Endothelial cell of umbilical vein (primary cell): ENCODE measurements at regions not wholly inside any gene's neighbourhood (a gene's known extent, or its start where the extent isn't known, plus 50 kb on each side); places are given as distances from the start of the nearest gene placed in this dataset.

ENCODE experiments used
- BruUV-seq: library from RNA; stranded (reverse); fragments of 400-500 nt; replicated peaks from 2 replicates; lab custom pipeline; 2021; lab: Mats Ljungman, UMichigan
- CTCF ChIA-PET: fragments of 300-600, 350-600 bp; sonication (Branson Sonifier 250); formaldehyde crosslinking; loops from one replicate; lab custom pipeline; 2021; ENCODE audit warnings: antibody characterized with exemption, inconsistent platforms; lab: Charles Lee
- POLR2A ChIA-PET: fragments of 300-600, 350-600 bp; sonication (Branson Sonifier 250); formaldehyde crosslinking; loops from one replicate; lab custom pipeline; 2021; ENCODE audit warnings: antibody characterized with exemption, inconsistent platforms; lab: Charles Lee
- DNase-seq: peaks from one replicate; pipeline ENCODE4 v3.0.0-alpha.2; 2011; ENCODE audit warnings: low read depth, low spot score
- FAIRE-seq: peaks from 2 replicates; lab custom pipeline; 2011; peaks lifted over from hg19 to GRCh38; lab: Jason Lieb, UNC
- H2AFZ ChIP-seq: 2 replicates; pipeline ENCODE4 v1.6.0; 2012; ENCODE audit warnings: low read depth, low read length, control low read depth, inconsistent platforms
- H3K27ac ChIP-seq: 2 replicates; pipeline ENCODE4 v1.5.1; 2011; ENCODE audit warnings: low read depth, mild to moderate bottlenecking, control low read depth, low read length, moderate library complexity; ENCODE audit not compliant: insufficient read depth
- H3K27me3 ChIP-seq, 2 experiments: 2 replicates each; pipeline versions ENCODE4 v1.6.0 to v1.6.1; 2011; ENCODE audit warnings: low read length in 2 of 2, mixed read lengths in 1 of 2; ENCODE audit not compliant: control insufficient read depth in 2 of 2, insufficient read depth in 2 of 2
- H3K36me3 ChIP-seq, 2 experiments: 2 replicates in 1 of 2; 3 replicates in 1 of 2; pipeline ENCODE4 v1.5.1; 2011; ENCODE audit warnings: low read length in 2 of 2, mild to moderate bottlenecking in 1 of 2, moderate library complexity in 1 of 2; ENCODE audit not compliant: control insufficient read depth in 2 of 2, insufficient read depth in 2 of 2; ENCODE audit errors: extremely low read depth in 1 of 2
- H3K4me1 ChIP-seq: 3 replicates; pipeline ENCODE4 v1.5.1; 2011; ENCODE audit warnings: mild to moderate bottlenecking, low read length; ENCODE audit not compliant: control insufficient read depth, insufficient read depth; ENCODE audit errors: extremely low read depth
- H3K4me2 ChIP-seq: 2 replicates; pipeline ENCODE4 v1.6.1; 2011; ENCODE audit warnings: low read length, control low read depth, mixed read lengths; ENCODE audit not compliant: insufficient read depth
- H3K4me3 ChIP-seq, 3 experiments: fragments of 200-600 bp in 1 of 3; sonication (generic), shearing (Covaris generic) in 1 of 3; replicated peaks in 1 of 3; 2 replicates each; pipeline ENCODE4 v1.5.1; 2011 to 2016; ENCODE audit warnings: control low read depth in 3 of 3, low read length in 3 of 3, mild to moderate bottlenecking in 2 of 3, inconsistent platforms in 1 of 3, low read depth in 1 of 3, moderate library complexity in 1 of 3; ENCODE audit not compliant: insufficient read depth in 1 of 3
- H3K79me2 ChIP-seq: 2 replicates; pipeline ENCODE4 v1.6.0; 2012; ENCODE audit warnings: low read length, inconsistent platforms; ENCODE audit not compliant: control insufficient read depth, insufficient read depth
- H3K9ac ChIP-seq: replicated peaks from 2 replicates; pipeline ENCODE3; 2011; ENCODE audit warnings: low read length, control low read depth; ENCODE audit not compliant: insufficient read depth; ENCODE audit errors: extremely low read depth
- H3K9me1 ChIP-seq: replicated peaks from 3 replicates; pipeline ENCODE4 v1.6.0; 2011; ENCODE audit warnings: mild to moderate bottlenecking, low read length; ENCODE audit not compliant: control insufficient read depth, insufficient read depth; ENCODE audit errors: extremely low read depth
- H3K9me3 ChIP-seq: replicated peaks from 2 replicates; pipeline ENCODE4 v1.5.1; 2012; ENCODE audit warnings: low read length, inconsistent platforms; ENCODE audit not compliant: control insufficient read depth, insufficient read depth
- H4K20me1 ChIP-seq: replicated peaks from 2 replicates; pipeline ENCODE3; 2011; ENCODE audit warnings: mild to moderate bottlenecking, low read length; ENCODE audit not compliant: control insufficient read depth, insufficient read depth; ENCODE audit errors: extremely low read depth
- EZH2 ChIP-seq: IDR thresholded peaks from 2 replicates; pipeline ENCODE4 v1.6.1; 2012; ENCODE audit warnings: borderline replicate concordance, low read depth, mild to moderate bottlenecking, moderate library complexity, low read length, inconsistent platforms; ENCODE audit not compliant: severe bottlenecking
- FOS ChIP-seq: IDR thresholded peaks from 2 replicates; pipeline ENCODE4 v1.6.1; 2011; ENCODE audit warnings: mild to moderate bottlenecking, low read length, moderate library complexity, borderline replicate concordance; ENCODE audit not compliant: insufficient read depth
- GATA2 ChIP-seq: IDR thresholded peaks from 2 replicates; pipeline ENCODE4 v1.7.0; 2011; ENCODE audit warnings: low read depth, mild to moderate bottlenecking, moderate library complexity, mixed read lengths, low read length; ENCODE audit not compliant: insufficient read length, insufficient read depth
- JUN ChIP-seq: IDR thresholded peaks from 2 replicates; pipeline ENCODE4 v1.6.1; 2011; ENCODE audit warnings: borderline replicate concordance, low read depth; ENCODE audit not compliant: insufficient read length, insufficient read depth
- MYC ChIP-seq: IDR thresholded peaks from one replicate; pipeline ENCODE4 v1.6.1; 2011; ENCODE audit warnings: mild to moderate bottlenecking, low read depth, low read length
- POLR2A ChIP-seq: IDR thresholded peaks from 2 replicates; pipeline ENCODE4 v1.6.1; 2012; ENCODE audit warnings: low read depth, mild to moderate bottlenecking, control low read depth, low read length
- POLR2AphosphoS5 ChIP-seq: IDR thresholded peaks from 2 replicates; pipeline ENCODE4 v1.6.1; 2012; ENCODE audit warnings: low read depth, mild to moderate bottlenecking, control low read depth, low read length, moderate library complexity; ENCODE audit not compliant: insufficient read depth
- dilution Hi-C: fragments of 300-500 bp; cut with MboI; formaldehyde crosslinking; loops from one replicate; pipeline ENCODE4 v1.15.0; 2019; ENCODE audit warnings: low sequenced_read_pairs; ENCODE audit not compliant: extremely low pct_ligation_motif_present
- intact Hi-C: fragments of 100-400 bp; cut with micrococcal nuclease; formaldehyde crosslinking; loops from one replicate; pipeline ENCODE4 v1.10.0; 2022
- TF ChIP-seq, protein P1 (sequence below): IDR thresholded peaks from 2 replicates; pipeline ENCODE4 v1.6.1; 2011; ENCODE audit not compliant: insufficient read depth, insufficient read length
- TF ChIP-seq, protein P2 (sequence below), 2 donors: IDR thresholded peaks; 1 replicate in 1 of 2; 2 replicates in 1 of 2; pipeline ENCODE4 v1.5.1; 2011; ENCODE audit warnings: low read length in 2 of 2, mild to moderate bottlenecking in 2 of 2, moderate library complexity in 2 of 2, control low read depth in 1 of 2, inconsistent platforms in 1 of 2, low read depth in 1 of 2; ENCODE audit not compliant: insufficient read depth in 1 of 2; ENCODE audit errors: extremely low read depth in 1 of 2

DNA sequence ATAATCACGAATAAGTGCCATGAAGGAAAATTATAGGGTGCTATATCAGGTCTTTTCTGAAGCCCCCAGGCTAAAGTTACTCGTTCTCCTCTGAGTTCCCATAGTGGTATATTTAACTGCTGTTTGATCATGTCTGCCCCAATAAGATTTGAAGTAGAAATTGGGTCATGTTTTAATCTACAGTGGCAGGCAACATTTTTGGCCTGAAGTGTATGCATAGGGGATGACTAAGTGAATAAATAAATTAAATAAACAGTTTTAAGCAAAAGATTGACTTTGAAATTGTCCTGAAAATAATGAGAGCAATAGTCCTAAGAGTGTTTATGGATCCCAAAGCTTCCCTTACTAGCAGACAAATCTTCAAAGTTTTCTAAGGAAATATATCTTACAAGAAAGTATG is 500.9 kb downstream of the TNS1 start:
- no peaks in the 10 kb centered on the region for H3K9me3 ChIP-seq
- dilution Hi-C loops: no loop called here
- no peak for DNase-seq
- H3K4me3 ChIP-seq: no peak overlapping the region
- POLR2A ChIA-PET: no interaction called here
- H3K4me2 ChIP-seq: no peak overlapping the region
- intact Hi-C loops: no loop called here
- TF ChIP-seq POLR2AphosphoS5 (no peak), FOS (no peak), POLR2A (no peak), JUN (no peak), MYC (no peak), GATA2 (no peak), EZH2 (no peak)
- TF ChIP-seq, protein P1, sequence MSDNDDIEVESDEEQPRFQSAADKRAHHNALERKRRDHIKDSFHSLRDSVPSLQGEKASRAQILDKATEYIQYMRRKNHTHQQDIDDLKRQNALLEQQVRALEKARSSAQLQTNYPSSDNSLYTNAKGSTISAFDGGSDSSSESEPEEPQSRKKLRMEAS: no peak
- TF ChIP-seq, protein P2, sequence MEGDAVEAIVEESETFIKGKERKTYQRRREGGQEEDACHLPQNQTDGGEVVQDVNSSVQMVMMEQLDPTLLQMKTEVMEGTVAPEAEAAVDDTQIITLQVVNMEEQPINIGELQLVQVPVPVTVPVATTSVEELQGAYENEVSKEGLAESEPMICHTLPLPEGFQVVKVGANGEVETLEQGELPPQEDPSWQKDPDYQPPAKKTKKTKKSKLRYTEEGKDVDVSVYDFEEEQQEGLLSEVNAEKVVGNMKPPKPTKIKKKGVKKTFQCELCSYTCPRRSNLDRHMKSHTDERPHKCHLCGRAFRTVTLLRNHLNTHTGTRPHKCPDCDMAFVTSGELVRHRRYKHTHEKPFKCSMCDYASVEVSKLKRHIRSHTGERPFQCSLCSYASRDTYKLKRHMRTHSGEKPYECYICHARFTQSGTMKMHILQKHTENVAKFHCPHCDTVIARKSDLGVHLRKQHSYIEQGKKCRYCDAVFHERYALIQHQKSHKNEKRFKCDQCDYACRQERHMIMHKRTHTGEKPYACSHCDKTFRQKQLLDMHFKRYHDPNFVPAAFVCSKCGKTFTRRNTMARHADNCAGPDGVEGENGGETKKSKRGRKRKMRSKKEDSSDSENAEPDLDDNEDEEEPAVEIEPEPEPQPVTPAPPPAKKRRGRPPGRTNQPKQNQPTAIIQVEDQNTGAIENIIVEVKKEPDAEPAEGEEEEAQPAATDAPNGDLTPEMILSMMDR (IDR thresholded peaks at IDR 0.05; ENCODE audit: extremely low read depth in 1 of 2, insufficient read depth in 1 of 2, low read depth in 1 of 2, low read length in 2 of 2): no peak
- no peak overlapping the region for H2AFZ ChIP-seq
- H3K9me1 ChIP-seq: no peaks in the 10 kb centered on the region
- no peaks in the 10 kb centered on the region for H4K20me1 ChIP-seq
- H3K9ac ChIP-seq: no peak overlapping the region
- H3K27ac ChIP-seq: no peak overlapping the region
- H3K79me2 ChIP-seq: no peaks in the 10 kb centered on the region
- FAIRE-seq: no peak
- no peaks in the 10 kb centered on the region for H3K36me3 ChIP-seq
- H3K4me1 ChIP-seq: no peaks in the 10 kb centered on the region
- CTCF ChIA-PET: interaction anchor here (0.8 kb wide), 1 partner anchor 9 kb away, joined by 3 read pairs; no protein-coding TSS in a partner anchor
- H3K27me3 ChIP-seq: peaks cover 0 to 1% of the 10 kb centered on the region in 2 experiments
- BruUV-seq: no TSS peak
